BJ (cell line): ENCODE measurements at regions not wholly inside any gene's neighbourhood (a gene's known extent, or its start where the extent isn't known, plus 50 kb on each side); places are given as distances from the start of the nearest gene placed in this dataset.

Experiments
- CTCF ChIA-PET: fragments of 350-600 bp; formaldehyde crosslinking; extraction: SDS; loops from one replicate; lab custom pipeline; 2021; ENCODE audit warnings: antibody characterized with exemption, inconsistent platforms; lab: Yijun Ruan, JAX
- POLR2A ChIA-PET: fragments of 300-600 bp; sonication (Branson Sonifier 250); formaldehyde crosslinking; extraction: SDS; loops from one replicate; lab custom pipeline; 2021; ENCODE audit warnings: antibody characterized with exemption; lab: Charles Lee
- DNase-seq: peaks from one replicate; pipeline ENCODE4 v3.0.0-alpha.2; 2011; ENCODE audit warnings: low read depth
- H3K27me3 ChIP-seq: 2 replicates; pipeline ENCODE4 v1.6.0; 2011; ENCODE audit warnings: low read length; ENCODE audit not compliant: control insufficient read depth, insufficient read depth
- H3K36me3 ChIP-seq: 2 replicates; pipeline ENCODE4 v1.5.1; 2011; ENCODE audit warnings: low read length; ENCODE audit not compliant: control insufficient read depth, insufficient read depth
- H3K4me3 ChIP-seq: 2 replicates; pipeline ENCODE4 v1.5.1; 2011; ENCODE audit warnings: low read depth, mild to moderate bottlenecking, control low read depth, low read length
- TF ChIP-seq, protein P1 (sequence below): IDR thresholded peaks from 2 replicates; pipeline ENCODE4 v1.5.1; 2011; ENCODE audit warnings: low read depth, mild to moderate bottlenecking, control low read depth, inconsistent platforms, low read length, moderate library complexity; ENCODE audit not compliant: insufficient read depth

DNA sequence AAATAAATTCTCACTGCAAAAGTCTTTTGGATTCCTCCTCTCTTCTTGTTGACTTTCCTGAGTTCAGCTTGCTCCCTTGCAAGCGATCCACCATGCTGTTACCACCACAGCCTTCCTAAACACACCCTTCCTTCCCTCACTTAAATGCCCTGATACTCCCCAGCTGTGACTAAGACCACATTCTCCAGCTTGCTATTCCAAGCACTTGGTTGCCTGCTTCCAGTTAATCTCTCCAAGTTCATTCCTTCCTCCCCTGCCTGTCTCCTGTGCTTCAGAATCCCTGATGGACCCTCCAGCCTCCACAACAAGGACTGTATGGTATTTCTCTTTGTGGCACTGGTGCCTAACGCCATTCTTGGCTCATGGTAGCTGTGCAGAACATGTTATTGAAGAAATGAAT lies 603.9 kb upstream of the CADM1 start:
- POLR2A ChIA-PET = no interaction called here
- H3K36me3 ChIP-seq = no peaks in the 10 kb centered on the region
- CTCF ChIA-PET = interaction anchor here (1.1 kb wide), 1 partner anchor 13 kb away, joined by 3 read pairs; no protein-coding TSS in a partner anchor
- TF ChIP-seq, protein P1, sequence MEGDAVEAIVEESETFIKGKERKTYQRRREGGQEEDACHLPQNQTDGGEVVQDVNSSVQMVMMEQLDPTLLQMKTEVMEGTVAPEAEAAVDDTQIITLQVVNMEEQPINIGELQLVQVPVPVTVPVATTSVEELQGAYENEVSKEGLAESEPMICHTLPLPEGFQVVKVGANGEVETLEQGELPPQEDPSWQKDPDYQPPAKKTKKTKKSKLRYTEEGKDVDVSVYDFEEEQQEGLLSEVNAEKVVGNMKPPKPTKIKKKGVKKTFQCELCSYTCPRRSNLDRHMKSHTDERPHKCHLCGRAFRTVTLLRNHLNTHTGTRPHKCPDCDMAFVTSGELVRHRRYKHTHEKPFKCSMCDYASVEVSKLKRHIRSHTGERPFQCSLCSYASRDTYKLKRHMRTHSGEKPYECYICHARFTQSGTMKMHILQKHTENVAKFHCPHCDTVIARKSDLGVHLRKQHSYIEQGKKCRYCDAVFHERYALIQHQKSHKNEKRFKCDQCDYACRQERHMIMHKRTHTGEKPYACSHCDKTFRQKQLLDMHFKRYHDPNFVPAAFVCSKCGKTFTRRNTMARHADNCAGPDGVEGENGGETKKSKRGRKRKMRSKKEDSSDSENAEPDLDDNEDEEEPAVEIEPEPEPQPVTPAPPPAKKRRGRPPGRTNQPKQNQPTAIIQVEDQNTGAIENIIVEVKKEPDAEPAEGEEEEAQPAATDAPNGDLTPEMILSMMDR = no peak
- DNase-seq = no peak
- no peak overlapping the region for H3K4me3 ChIP-seq
- H3K27me3 ChIP-seq = no peaks in the 10 kb centered on the region

DNA sequence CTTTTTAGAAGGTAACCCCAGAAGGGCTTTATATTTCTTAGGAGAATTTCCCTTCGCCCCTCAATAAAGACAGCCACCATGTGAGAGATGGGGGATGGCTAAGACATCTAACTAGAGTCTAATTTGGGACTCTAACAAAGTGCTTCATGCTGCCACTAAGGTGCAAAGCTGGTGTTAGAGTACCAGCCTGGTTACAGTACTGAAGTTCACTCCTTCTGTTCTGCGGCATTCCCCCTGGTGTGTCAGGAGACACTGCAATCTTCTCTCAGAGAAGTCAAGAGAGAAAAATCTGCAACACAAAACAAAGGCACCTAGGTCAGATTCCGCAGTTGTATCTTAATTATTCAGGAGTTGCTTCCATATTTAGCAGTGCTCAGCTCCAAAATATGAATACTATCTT lies 603.0 kb upstream of the CADM1 start:
- POLR2A ChIA-PET = no interaction called here
- TF ChIP-seq, protein P1 = no peak
- H3K36me3 ChIP-seq = no peaks in the 10 kb centered on the region
- DNase-seq = no peak
- no peaks in the 10 kb centered on the region for H3K27me3 ChIP-seq
- H3K4me3 ChIP-seq = no peak overlapping the region
- CTCF ChIA-PET = no interaction called here

DNA sequence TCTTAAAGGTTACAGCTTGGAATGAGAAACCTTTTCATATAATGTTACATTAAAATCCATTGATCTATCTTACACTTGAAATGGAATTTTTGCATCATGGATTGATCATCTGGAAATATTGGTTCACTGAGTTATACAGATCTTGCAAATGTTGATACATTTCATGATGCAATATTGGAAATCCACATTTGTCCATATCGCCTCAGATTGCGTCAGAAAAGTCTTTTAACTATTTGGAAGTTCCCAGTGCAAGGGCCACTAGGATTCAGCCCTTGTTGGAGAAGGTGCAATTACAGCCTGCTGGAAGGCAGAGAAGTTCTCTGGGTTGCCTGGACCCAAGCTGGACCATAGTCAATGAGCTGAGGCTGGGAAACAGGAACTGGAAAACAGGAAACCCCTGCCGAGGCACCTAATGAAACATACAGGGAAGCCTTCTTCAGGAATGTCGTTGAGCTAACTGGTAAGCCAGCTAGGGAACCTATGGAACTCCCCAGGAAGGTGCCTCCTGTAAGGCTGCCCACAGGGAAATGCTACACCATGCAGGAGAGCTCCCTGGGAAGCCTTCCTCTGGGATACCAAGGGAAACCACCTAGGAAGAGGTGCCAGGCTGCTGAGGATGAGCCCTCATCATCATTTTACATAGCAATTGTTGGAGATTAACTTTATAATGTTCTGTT lies 600.4 kb upstream of the CADM1 start:
- Histone ChIP-seq H3K36me3 (no peaks in the 10 kb centered on the region), H3K4me3 (no peak overlapping the region), H3K27me3 (no peaks in the 10 kb centered on the region)
- ChIA-PET POLR2A (no interaction called here), CTCF (interaction anchor here (1.0 kb wide), 1 partner anchor 129 kb away, joined by 3 read pairs; no protein-coding TSS in a partner anchor)
- TF ChIP-seq, protein P1 = no peak
- DNase-seq = no peak

DNA sequence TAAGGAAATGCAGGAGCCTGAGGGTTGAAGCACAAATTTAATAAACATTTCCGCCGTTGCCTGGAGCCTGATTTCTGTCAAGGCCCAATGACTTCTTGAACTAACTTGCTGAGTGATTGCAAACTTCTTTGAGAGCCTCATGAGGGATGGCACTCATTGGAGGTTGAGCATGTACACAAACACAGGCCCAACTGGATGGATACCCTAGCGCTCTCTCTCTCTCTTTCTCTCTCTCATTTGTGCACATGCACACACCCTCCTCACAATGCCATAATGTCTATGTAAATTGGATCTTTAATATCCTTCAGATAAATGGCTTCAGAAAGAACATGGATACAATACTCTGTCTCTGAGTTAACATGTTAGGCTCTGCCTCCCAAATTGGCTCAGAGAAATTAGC lies 597.7 kb upstream of the CADM1 start:
- POLR2A ChIA-PET = no interaction called here
- DNase-seq = no peak
- Histone ChIP-seq H3K36me3 (no peaks in the 10 kb centered on the region), H3K27me3 (no peaks in the 10 kb centered on the region), H3K4me3 (no peak overlapping the region)
- TF ChIP-seq, protein P1 = no peak
- CTCF ChIA-PET = no interaction called here

DNA sequence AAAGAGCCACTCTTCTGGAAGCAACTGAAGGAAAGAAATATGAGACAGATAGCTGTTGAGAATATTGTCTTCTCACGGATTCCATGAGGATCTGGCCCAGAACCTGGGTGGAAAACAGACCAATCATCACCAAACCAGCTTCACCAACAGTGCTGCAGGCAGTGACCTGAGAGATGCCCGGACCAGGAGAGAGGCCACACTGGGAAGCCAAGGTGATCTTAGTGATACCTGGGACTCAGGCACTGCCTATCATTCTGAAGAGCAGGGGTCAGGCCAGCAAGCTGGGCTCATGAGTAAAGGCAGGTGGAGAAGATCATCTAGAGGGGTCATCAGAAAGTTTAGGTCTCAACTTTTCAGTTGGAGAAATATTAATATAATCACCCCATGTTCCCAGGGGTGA lies 595.8 kb upstream of the CADM1 start:
- no peak overlapping the region for H3K4me3 ChIP-seq
- ChIA-PET POLR2A (no interaction called here), CTCF (interaction anchor here (0.6 kb wide), 1 partner anchor 46 kb away, joined by 3 read pairs; no protein-coding TSS in a partner anchor)

More for the DNA sequence above, 595.8 kb upstream of the CADM1 start:
- no peaks in the 10 kb centered on the region for H3K27me3 ChIP-seq
- TF ChIP-seq, protein P1 = no peak
- no peak for DNase-seq
- H3K36me3 ChIP-seq = no peaks in the 10 kb centered on the region
